HEK293 (cell line): ENCODE measurements at regions not wholly inside any gene's neighbourhood (a gene's known extent, or its start where the extent isn't known, plus 50 kb on each side); places are given as distances from the start of the nearest gene placed in this dataset.

Source experiments
- CTCF ChIA-PET: fragments of 350-600 bp; formaldehyde crosslinking; extraction: SDS; loops from one replicate; lab custom pipeline; 2021; ENCODE audit warnings: antibody characterized with exemption; lab: Yijun Ruan, JAX
- POLR2A ChIA-PET: fragments of 300-600 bp; formaldehyde crosslinking; extraction: SDS; loops from one replicate; lab custom pipeline; 2020; ENCODE audit warnings: antibody characterized with exemption, inconsistent platforms; lab: Yijun Ruan, JAX
- H3K27ac ChIP-seq: fragments of 200-500 bp; sonication (Bioruptor generic); 2 replicates; pipeline ENCODE4 v1.5.1; 2014; ENCODE audit warnings: low read depth, low read length, control low read depth, inconsistent platforms; ENCODE audit errors: extremely low read depth
- H3K36me3 ChIP-seq, 2 experiments: fragments of 200-500 bp in 1 of 2; sonication (Bioruptor generic) in 1 of 2; 1 replicate in 1 of 2; 2 replicates in 1 of 2; pipeline ENCODE4 v1.5.1; 2014 to 2017; ENCODE audit warnings: inconsistent platforms in 2 of 2, low read length in 2 of 2; ENCODE audit not compliant: control insufficient read depth in 2 of 2, insufficient read depth in 1 of 2
- H3K4me1 ChIP-seq: fragments of 200-500 bp; sonication (Bioruptor generic); 2 replicates; pipeline ENCODE4 v1.5.1; 2014; ENCODE audit warnings: mild to moderate bottlenecking, low read length, inconsistent platforms; ENCODE audit not compliant: control insufficient read depth, insufficient read depth
- H3K4me3 ChIP-seq: 2 replicates; pipeline ENCODE4 v1.5.1; 2011; ENCODE audit warnings: low read depth, mild to moderate bottlenecking, control low read depth, low read length, moderate library complexity
- H3K9me3 ChIP-seq: fragments of 200-500 bp; sonication (Bioruptor generic); 2 replicates; pipeline ENCODE4 v1.5.1; 2014; ENCODE audit warnings: low read depth, low read length, inconsistent platforms; ENCODE audit not compliant: control insufficient read depth, insufficient read depth
- ATF2 ChIP-seq: fragments of 450-650 bp; formaldehyde crosslinking; IDR thresholded peaks from 2 replicates; pipeline ENCODE4 v1.5.1; 2016; ENCODE audit warnings: missing biosample characterization, missing genetic modification characterization, low read depth
- GLIS2 ChIP-seq: fragments of 450-650 bp; formaldehyde crosslinking; IDR thresholded peaks from 2 replicates; pipeline ENCODE4 v1.5.1; 2016; ENCODE audit warnings: missing biosample characterization, missing genetic modification characterization
- KLF1 ChIP-seq: fragments of 450-650 bp; formaldehyde crosslinking; IDR thresholded peaks from 2 replicates; pipeline ENCODE4 v1.5.1; 2016; ENCODE audit warnings: missing biosample characterization, missing genetic modification characterization
- KLF8 ChIP-seq: fragments of 450-650 bp; formaldehyde crosslinking; IDR thresholded peaks from 2 replicates; pipeline ENCODE4 v1.5.1; 2016; ENCODE audit warnings: missing biosample characterization, missing genetic modification characterization
- PBX3 ChIP-seq: sonication (generic); formaldehyde crosslinking; IDR thresholded peaks from 2 replicates; pipeline ENCODE4 v1.8.1; 2022; ENCODE audit warnings: mild to moderate bottlenecking, moderate library complexity, missing genetic modification reagents
- REPIN1 ChIP-seq: fragments of 450-650 bp; formaldehyde crosslinking; IDR thresholded peaks from 2 replicates; pipeline ENCODE4 v1.5.1; 2017; ENCODE audit warnings: missing biosample characterization, missing genetic modification characterization, low read depth
- SCRT2 ChIP-seq: fragments of 450-650 bp; formaldehyde crosslinking; IDR thresholded peaks from 2 replicates; pipeline ENCODE4 v1.5.1; 2016; ENCODE audit warnings: missing biosample characterization, missing genetic modification characterization
- YY1 ChIP-seq: fragments of 450-650 bp; formaldehyde crosslinking; IDR thresholded peaks from 2 replicates; pipeline ENCODE4 v1.5.1; 2018; ENCODE audit warnings: missing biosample characterization, missing genetic modification characterization
- YY2 ChIP-seq: fragments of 450-650 bp; formaldehyde crosslinking; IDR thresholded peaks from 2 replicates; pipeline ENCODE4 v1.5.1; 2016; ENCODE audit warnings: missing biosample characterization, missing genetic modification characterization
- ZBTB6 ChIP-seq: fragments of 450-650 bp; formaldehyde crosslinking; IDR thresholded peaks from 2 replicates; pipeline ENCODE4 v1.5.1; 2017; ENCODE audit warnings: missing biosample characterization, missing genetic modification characterization
- ZNF157 ChIP-seq: fragments of 450-650 bp; formaldehyde crosslinking; IDR thresholded peaks from 2 replicates; pipeline ENCODE4 v1.5.1; 2016; ENCODE audit warnings: missing biosample characterization, missing genetic modification characterization
- ZNF16 ChIP-seq: fragments of 450-650 bp; formaldehyde crosslinking; IDR thresholded peaks from 2 replicates; pipeline ENCODE4 v1.5.1; 2016; ENCODE audit warnings: low read depth, missing biosample characterization, missing genetic modification characterization
- ZNF174 ChIP-seq: fragments of 450-650 bp; formaldehyde crosslinking; IDR thresholded peaks from 2 replicates; pipeline ENCODE4 v1.5.0; 2017; ENCODE audit warnings: missing biosample characterization, mild to moderate bottlenecking, missing genetic modification characterization
- ZNF18 ChIP-seq: fragments of 450-650 bp; formaldehyde crosslinking; IDR thresholded peaks from 2 replicates; pipeline ENCODE4 v1.5.1; 2016; ENCODE audit warnings: missing biosample characterization, missing genetic modification characterization
- ZNF202 ChIP-seq: fragments of 450-650 bp; formaldehyde crosslinking; IDR thresholded peaks from 2 replicates; pipeline ENCODE4 v1.5.1; 2016; ENCODE audit warnings: missing biosample characterization, missing genetic modification characterization, borderline replicate concordance
- ZNF23 ChIP-seq: fragments of 450-650 bp; formaldehyde crosslinking; IDR thresholded peaks from 2 replicates; pipeline ENCODE4 v1.5.1; 2016; ENCODE audit warnings: missing biosample characterization, missing genetic modification characterization, borderline replicate concordance
- ZNF335 ChIP-seq: fragments of 450-650 bp; formaldehyde crosslinking; conservative IDR thresholded peaks from 2 replicates; pipeline ENCODE4 v1.5.1; 2016; ENCODE audit warnings: missing biosample characterization, missing genetic modification characterization
- ZNF354C ChIP-seq: fragments of 450-650 bp; formaldehyde crosslinking; IDR thresholded peaks from 2 replicates; pipeline ENCODE4 v1.5.1; 2016; ENCODE audit warnings: missing biosample characterization, missing genetic modification characterization, low read depth, borderline replicate concordance
- ZNF366 ChIP-seq: fragments of 450-650 bp; formaldehyde crosslinking; conservative IDR thresholded peaks from 2 replicates; pipeline ENCODE4 v1.5.1; 2016; ENCODE audit warnings: missing biosample characterization, missing genetic modification characterization
- ZNF398 ChIP-seq: fragments of 450-650 bp; formaldehyde crosslinking; IDR thresholded peaks from 2 replicates; pipeline ENCODE4 v1.5.1; 2017; ENCODE audit warnings: missing biosample characterization, missing genetic modification characterization
- ZNF48 ChIP-seq: fragments of 450-650 bp; formaldehyde crosslinking; IDR thresholded peaks from 2 replicates; pipeline ENCODE4 v1.5.1; 2016; ENCODE audit warnings: missing biosample characterization, missing genetic modification characterization
- ZNF488 ChIP-seq: fragments of 450-650 bp; formaldehyde crosslinking; IDR thresholded peaks from 2 replicates; pipeline ENCODE4 v1.5.1; 2016; ENCODE audit warnings: missing biosample characterization, missing genetic modification characterization
- ZNF654 ChIP-seq: fragments of 450-650 bp; formaldehyde crosslinking; IDR thresholded peaks from 2 replicates; pipeline ENCODE4 v1.5.1; 2016; ENCODE audit warnings: low read depth, missing biosample characterization, missing genetic modification characterization
- ZNF670 ChIP-seq: fragments of 450-650 bp; formaldehyde crosslinking; IDR thresholded peaks from 2 replicates; pipeline ENCODE4 v1.5.1; 2016; ENCODE audit warnings: missing biosample characterization, missing genetic modification characterization, low read depth
- ZNF830 ChIP-seq: fragments of 450-650 bp; IDR thresholded peaks from 2 replicates; pipeline ENCODE4 v1.5.0; 2018; ENCODE audit warnings: missing biosample characterization, missing genetic modification characterization, low read depth, mild to moderate bottlenecking, moderate library complexity
- ZSCAN18 ChIP-seq: fragments of 450-650 bp; formaldehyde crosslinking; IDR thresholded peaks from 2 replicates; pipeline ENCODE4 v1.5.1; 2016; ENCODE audit warnings: missing biosample characterization, missing genetic modification characterization

- TF ChIP-seq YY2 (tag by site-specific recombination): no peak
- no peak for TF ChIP-seq KLF1 (tag by site-specific recombination)
Measured at GRCh38 chr16:62530426-62530825, 494.2 kb upstream of the CDH8 start (continued).

GRCh38 chr16:62516001-62516400, 479.8 kb upstream of the CDH8 start:
- no peaks in the 10 kb centered on the region for H3K4me1 ChIP-seq
- no peak overlapping the region for H3K4me3 ChIP-seq
- no peak overlapping the region for H3K27ac ChIP-seq
- no peak for TF ChIP-seq ZNF18
- TF ChIP-seq PBX3 (CRISPR knock-in tag): no peak
- TF ChIP-seq GLIS2: no peak
- TF ChIP-seq ZNF366: no peak
- no peak for TF ChIP-seq YY1 (tag by site-specific recombination)
- no peak for TF ChIP-seq ZNF398 (tag by site-specific recombination)
- no peak for TF ChIP-seq ZNF354C (tag by site-specific recombination)
- TF ChIP-seq ZNF174: no peak
- no peak for TF ChIP-seq ZNF202 (tag by site-specific recombination)
- CTCF ChIA-PET: no interaction called here
- H3K9me3 ChIP-seq: no peaks in the 10 kb centered on the region
- POLR2A ChIA-PET: no interaction called here
- H3K36me3 ChIP-seq: no peaks in the 10 kb centered on the region

- ChIA-PET CTCF (no interaction called here), POLR2A (no interaction called here)
- H3K36me3 ChIP-seq: no peaks in the 10 kb centered on the region
- no peaks in the 10 kb centered on the region for H3K9me3 ChIP-seq
- no peaks in the 10 kb centered on the region for H3K4me1 ChIP-seq
- no peak overlapping the region for H3K27ac ChIP-seq
- no peak overlapping the region for H3K4me3 ChIP-seq
- TF ChIP-seq ZNF16 (no peak), ZNF670 (tag by site-specific recombination) (no peak), REPIN1 (tag by site-specific recombination) (no peak), ZNF157 (tag by site-specific recombination) (no peak), ZNF23 (no peak), SCRT2 (tag by site-specific recombination) (no peak), ZNF335 (tag by site-specific recombination) (no peak), ATF2 (tag by site-specific recombination) (no peak), ZNF830 (no peak), ZSCAN18 (tag by site-specific recombination) (no peak), ZNF488 (no peak), ZBTB6 (tag by site-specific recombination) (no peak), KLF8 (tag by site-specific recombination) (no peak), ZNF654 (no peak), ZNF48 (no peak)
Measured at GRCh38 chr16:62503073-62503472, 466.8 kb upstream of the CDH8 start.
